ENCODE measurements at regions not wholly inside any gene's neighbourhood (a gene's known extent, or its start where the extent isn't known, plus 50 kb on each side); places are given as distances from the start of the nearest gene placed in this dataset.

DNA sequence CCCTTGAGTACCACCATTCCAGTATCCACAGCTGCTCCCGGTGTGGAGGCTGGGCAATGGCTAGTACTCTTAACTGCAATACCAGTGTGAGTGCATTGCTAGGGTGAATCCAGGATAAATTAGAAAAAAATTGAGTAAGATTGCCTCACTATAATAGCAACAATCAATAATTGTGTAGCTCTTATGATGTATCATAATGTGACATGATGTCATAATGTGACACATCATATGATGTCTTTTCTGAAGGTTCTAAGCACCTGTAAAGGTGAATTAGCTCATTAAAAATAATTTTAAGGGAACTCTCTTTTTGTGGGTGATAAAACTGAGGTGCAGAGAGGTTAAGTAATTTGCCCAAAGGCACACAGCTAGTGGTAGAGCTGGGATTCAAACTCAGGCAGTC lies 424.4 kb downstream of the HLX start:
- no peak for DNase-seq (ENCODE audit: low spot score)

DNA sequence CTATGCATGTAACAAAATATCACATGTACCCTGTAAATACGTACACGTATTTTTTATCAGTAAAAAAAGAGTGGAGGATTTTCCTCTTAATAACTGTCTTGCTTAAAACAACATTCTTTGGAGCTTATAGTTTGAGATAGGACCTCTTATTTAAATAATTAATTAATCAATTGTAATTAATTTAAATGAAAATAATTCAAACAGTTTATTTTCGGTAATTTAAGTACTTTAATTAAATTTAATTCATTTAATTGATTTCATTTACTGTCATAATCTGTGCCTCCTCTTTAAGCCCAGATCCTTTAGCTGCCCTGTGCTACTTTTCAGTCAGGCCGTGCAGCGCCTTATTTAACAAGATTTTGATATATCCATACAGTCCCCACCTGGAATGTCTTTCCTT lies 427.0 kb downstream of the HLX start:
- no peak for DNase-seq (ENCODE audit: low spot score)

DNA sequence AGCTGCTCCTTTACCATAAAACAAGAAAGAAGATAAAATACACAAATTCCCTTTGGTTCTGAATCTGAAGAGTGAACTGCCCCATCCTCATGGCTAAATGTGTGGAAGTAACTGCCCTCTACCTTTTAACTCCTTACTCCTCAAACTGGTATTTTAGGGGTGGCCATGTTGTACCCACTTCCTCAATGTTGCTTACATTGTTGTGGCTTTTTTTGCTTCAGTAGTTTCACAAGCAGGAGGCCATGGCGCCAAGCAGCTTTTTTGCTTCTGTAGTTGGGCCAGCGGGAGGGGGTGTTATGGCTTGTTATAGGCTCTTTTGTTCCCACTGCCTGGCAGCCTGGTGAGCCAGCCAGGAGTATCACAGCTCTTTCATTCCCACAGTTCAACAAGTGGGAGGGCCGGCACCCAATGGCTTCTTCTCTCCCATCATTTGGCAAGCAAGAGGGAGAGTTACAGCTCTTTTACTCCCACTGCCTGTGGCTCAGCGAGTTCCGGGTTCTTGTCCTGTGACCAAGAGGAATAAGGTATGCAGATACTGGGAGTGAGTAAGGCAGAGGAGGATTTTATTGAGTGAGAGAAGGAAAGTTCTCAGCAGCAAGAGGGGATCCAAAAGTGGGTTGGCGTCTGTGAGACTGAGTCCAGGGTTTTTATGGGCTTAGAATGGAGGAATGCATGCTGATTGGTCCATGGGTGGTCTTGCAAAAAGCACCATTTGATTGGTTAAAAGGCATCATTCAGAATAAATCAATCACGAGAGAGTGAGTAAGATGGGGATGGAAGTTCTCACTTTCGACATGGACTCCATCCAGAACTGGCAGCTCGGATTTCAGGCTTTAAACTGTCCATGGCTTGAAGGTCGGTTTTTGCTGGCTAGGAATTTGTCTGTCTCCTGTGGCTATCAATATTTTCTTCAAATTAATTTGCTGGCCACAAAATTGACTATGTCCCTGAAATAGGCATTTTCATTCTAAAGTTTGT lies 429.6 kb downstream of the HLX start:
- no peak for DNase-seq (ENCODE audit: low spot score)

DNA sequence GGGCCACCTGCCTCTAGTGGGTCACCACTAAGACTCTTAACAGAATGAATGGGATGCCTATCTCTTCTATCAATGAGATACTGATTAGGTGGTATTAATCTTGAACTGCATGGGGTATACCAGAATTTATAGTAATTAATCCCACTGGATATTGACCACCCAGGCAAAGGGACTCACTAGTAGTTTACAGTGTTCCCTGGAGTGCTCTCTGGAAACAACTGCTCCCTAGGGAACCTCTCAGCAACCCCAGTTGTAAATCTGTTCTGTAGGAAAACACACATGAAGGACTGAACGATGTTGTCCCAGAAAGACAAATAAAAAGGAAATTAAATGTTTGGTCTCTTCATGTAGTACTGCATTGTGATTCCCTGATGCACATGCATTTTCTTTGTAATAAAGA lies 430.5 kb downstream of the HLX start:
- DNase-seq (ENCODE audit: low spot score) = no peak

DNA sequence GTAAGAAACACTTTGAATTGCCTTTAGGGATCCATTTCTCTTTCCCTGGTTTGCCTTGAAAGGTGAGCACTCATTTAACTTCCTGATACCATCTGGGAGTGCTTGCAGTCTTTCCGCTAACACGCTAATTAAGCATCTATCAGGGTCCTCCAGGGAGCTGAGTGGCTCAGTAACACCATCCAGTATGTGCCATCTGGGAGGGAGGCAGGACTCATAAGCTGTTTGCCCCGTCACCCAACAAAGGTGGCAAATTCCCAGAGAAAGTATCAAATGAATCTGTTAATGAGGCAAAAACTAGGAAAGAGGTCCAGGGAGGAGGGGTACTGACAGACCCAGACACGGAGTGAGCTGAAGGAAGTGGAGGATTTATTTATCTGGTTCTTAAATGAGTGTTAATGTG lies 430.9 kb downstream of the HLX start:
- DNase-seq (ENCODE audit: low spot score) = no peak

DNA sequence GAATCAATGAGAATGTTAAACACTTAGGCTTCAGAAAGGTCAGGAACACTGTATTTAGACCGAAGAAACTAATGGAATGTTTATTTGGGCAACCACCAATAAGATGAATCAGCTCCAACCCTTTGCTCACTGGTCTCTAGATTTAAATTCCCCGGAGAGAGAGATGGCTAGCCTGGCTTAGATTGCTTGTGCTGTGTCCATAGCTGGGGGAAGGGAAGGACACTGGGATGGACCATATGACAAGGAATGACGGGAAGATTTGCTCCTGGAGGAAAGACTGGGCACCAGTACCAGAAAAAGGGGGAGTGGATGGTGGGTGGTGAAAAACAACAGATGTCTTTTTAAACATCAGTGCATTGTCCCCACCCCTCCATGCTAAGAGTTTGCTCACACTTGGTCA lies 426.6 kb downstream of the DUSP10 start:
- no peak for DNase-seq (ENCODE audit: low spot score)

DNA sequence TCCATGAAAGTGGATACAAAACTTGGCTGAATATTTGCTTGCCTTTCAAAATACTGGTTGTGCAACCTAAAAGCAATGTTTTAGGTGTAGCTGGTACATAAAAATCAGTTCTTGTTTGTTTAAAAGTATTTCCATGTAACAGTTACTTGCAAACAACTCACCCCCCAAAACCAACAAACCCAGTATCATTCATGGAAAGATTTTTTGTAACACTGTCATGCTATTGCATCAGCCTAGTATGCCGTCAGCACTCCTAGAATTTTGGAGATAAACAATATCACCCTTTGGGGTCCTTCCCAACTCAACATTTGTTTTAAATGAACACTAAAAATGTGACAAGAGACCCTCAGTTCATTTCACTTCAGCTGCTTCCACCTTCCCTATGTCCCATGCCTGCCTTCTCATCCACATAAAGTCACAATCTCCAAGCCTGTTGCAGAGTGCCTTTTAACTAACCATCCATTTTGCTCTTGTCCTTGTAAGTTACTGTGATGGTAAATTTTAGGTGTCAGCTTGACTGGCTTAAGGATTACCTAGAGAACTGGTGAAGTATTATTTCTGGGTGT lies 425.3 kb downstream of the DUSP10 start:
- DNase-seq (ENCODE audit: low spot score) = no peak

DNA sequence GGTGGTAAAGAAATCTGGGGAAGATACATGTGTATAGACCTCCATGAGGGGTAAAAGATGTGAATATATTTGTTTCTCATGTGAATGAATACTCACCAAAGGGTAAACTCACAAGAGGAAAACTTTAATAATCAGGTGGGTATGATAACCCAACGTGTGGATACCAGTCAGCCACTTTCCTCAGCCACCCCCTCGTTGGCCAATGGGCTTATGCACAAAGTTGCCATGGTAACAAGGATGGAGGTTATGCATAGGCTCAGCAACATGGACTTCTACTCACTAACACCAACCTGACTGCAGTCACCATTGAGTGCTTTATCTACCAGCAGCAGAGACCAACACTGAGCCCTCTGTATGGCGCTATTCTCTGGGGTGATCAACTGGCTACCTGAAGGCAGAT lies 424.4 kb downstream of the DUSP10 start:
- DNase-seq (ENCODE audit: low spot score) = no peak

DNA sequence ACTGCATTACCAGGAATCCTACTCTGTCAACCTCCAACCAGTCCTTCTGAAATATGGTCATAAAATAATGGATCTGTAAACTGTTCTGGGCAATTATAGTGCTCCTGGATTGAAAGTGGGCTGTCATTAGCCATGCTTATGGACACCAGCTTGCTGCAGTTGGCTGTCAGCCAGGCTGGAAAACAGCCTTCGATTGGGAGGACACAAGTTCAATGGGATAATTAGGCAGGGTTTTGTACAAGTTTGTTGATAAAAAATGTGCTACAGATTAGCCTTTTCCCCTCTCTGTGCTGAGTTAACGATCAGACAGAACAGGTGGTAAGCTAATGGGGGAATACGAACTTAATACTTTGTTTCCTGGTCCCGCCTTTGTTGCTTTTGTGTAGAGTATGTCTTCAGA lies 413.9 kb downstream of the DUSP10 start:
- no peak for DNase-seq (ENCODE audit: low spot score)

DNA sequence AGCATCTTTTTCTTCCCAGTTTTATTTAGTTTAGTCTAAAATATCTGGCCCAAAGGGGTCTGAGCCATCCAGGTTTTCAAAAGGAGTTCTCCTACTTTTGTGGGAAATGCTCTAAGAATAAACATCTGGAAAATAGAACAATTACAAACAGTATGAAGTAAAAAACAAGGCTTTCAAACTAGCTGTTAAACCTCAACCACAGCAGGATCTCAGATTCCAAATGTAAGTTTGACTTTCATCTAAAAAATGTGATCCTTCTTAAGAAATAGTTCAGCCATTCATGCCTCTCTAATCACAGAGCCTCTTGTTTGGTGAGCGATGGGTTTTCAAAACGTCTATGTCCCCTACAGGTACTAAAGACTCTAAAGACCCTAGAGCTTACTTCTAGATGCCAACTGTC lies 413.5 kb downstream of the DUSP10 start:
- DNase-seq (ENCODE audit: low spot score) = no peak

DNA sequence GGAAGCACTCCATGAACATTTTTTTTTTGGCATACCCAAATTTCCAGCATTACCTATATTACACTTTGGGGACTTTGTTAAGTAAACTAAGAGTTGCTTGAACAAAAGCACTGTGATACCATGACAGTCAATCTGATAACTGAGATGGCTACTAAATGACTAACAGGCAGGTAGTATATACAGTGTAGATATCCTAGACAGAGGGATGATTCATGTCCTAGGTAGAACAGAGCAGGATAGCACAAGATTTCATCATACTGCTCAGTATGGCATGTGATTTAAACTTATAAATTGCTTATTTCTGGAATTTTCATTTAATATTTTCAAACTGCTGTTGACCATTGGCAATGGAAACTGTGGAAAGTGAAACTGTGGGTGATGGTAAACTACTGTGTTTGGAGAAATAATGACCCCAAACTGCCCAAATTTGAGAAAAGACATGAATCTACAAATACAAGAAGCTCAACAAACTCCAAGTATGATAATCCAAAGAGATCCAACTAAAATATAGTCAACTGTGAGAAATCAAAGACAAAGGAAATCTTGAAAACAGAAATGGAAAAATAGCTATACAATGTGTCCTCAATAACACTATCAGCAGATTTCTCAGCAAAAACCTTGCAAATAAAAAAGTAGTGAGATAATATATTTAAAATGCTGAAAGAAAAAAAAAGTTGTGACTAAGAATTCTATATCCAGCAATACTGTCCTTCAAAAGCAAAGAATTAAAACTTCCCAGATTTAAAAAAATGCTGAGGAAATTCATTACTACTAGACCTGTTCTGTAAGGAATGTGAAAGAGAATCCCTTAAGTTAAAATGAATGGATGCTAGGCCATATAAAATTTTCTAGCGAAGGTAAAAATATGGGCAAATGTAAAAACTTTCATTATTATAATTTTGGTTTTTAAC lies 410.4 kb downstream of the DUSP10 start:
- no peak for DNase-seq (ENCODE audit: low spot score)

DNA sequence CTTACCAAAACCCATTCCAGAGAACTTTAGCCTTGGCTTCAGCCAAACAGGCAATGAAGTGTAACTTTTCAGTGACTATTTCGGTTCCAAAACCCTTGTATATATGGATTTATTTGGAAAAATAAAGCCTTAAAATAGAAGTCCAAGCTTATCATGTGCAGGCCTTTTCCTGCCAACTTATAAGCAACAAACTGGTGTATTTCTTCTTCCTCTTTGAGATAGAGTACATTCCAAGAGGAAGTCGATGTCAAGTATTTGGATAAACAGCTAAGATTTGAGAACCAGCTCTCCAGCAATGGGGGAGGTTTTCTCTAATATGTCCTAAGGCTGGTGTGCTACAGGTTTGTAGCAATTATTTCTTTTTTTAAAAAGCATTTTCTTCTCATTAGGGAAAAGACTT lies 407.8 kb downstream of the DUSP10 start:
- DNase-seq (ENCODE audit: low spot score) = no peak

DNA sequence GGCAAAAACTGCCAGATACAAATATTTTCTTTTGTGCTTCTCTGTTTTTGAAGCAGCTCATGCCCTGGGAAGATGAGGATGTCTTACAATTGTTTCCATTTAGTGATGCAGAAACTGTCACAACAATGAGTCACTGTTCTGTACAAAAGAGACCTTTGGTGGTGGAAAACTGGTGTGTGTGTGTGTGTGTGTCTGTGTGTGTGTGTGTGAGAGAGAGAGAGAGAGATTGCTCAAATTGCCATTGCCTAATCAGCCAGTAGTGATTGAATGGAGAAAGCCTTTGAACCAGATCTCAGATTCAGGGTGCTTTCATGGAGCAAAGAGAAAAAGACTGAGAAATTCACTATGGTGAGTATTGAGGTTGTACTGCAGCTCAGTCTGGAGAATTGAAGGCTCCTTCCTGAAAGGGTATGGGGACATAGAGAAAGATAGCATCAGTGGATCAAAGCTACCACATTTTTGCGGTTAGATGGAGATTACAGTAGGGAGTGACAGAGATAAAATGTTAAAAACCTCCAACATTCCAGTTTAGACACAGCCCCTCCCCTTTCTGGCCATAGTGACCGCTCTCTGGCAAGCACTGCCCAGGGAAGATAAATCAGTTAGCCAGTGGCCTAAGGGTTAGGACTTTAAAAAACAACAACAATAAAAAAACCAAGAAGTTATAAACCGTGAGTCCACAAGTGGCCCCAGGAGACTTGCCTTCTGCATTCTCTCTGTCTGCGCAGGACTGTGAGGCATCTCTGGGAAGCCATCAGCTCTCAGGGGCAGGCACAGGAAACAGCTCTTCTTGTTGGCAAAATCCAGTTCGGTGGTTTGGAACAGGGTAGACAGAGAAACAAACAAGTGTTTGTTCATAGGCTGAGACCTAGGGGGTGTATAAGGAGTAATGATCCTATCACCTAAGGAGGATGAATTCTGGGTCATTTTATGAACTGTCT lies 406.5 kb downstream of the DUSP10 start:
- no peak for DNase-seq (ENCODE audit: low spot score)

DNA sequence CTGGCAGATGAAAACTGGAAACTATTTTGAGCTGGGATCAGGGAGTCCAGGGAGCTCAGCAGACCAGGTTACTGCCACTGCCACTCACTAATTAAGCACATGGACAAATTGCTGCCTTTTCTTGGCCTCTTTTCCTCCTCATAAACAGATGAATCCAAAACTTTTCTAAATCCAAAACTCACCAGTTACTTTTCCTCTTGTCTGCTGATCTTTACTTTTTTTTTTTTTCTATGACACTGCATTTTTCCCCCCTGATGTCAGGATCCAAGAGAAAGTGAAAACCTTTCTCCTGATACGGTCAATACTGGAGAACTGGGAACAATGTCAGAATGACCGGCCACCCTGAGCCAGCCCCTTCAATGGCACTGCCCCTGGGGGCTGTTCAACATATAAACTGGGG lies 405.8 kb downstream of the DUSP10 start:
- DNase-seq (ENCODE audit: low spot score) = no peak

DNA sequence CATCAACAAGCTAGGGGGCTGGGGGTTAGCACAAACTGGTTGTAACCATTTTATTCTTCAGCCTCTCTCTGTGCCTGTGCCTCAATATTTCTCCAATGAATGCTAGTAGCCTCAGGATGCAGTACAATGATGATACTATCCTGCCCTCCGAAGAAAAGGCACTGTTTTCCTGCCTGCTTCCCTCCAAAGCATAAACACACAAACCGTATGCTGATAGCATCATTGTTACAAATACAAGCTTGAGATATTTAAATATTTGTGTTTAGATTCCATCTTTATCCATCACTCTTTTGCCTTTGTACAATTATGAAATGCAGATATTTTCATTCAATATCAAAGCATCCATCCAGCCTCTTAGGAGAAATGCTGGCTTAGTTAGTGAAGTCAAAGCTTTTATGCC lies 404.8 kb downstream of the DUSP10 start:
- no peak for DNase-seq (ENCODE audit: low spot score)

DNA sequence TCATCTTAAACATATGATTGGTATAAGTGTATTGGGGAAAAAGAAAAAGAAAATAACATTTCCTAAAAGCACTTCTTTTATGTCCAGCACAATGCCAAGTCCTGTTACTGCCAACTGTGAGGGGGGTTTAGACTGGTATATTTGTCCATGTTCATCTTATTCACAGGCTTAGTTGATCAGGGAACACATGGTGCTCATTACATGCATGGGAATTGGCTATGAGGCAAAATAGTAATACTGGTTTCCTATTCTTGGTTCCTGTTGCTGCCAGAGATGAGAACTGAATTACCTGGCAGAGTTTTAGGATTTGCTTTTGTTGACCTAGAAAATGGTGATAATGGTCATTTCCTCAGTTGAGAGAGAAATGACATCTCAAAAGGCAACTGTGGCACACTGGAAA lies 398.8 kb downstream of the DUSP10 start:
- DNase-seq (ENCODE audit: low spot score) = no peak

DNA sequence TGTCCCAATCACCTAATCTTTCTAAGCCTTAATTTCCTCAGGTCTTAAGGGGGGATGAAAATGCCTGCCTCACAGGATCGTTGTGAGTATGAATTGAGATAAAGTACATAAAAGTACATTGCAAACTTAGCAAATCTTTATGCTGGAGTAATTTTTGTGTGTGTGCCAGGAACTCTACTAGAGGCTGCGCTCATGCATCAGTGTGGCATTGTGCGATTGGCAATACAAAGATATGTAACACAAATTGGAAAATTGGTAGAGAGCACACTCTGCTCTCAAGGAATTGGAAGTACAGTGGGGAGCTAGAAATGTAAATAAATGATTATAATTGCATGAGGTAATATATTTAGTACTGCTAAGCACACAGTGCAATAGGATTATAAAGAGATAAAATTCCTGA lies 398.3 kb downstream of the DUSP10 start:
- DNase-seq (ENCODE audit: low spot score) = no peak

DNA sequence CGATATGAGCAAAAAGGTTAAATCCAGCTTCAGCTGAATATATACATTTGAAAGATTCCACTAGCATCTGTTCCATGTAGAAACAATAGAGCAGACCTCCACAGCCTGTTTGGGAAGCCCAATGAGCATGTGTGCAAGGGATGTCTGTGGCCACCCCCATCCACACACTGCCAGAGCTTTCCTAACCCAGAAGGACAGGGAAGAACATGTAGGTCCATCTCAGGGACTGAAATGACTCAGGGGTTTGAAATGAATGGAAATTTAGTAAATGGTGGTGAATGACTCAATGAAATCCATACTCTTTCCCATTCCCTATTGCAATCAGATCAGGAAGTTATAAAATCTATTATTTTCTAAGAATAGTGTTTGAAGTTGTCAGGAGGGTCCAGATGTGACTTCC lies 397.2 kb downstream of the DUSP10 start:
- DNase-seq (ENCODE audit: low spot score) = no peak

DNA sequence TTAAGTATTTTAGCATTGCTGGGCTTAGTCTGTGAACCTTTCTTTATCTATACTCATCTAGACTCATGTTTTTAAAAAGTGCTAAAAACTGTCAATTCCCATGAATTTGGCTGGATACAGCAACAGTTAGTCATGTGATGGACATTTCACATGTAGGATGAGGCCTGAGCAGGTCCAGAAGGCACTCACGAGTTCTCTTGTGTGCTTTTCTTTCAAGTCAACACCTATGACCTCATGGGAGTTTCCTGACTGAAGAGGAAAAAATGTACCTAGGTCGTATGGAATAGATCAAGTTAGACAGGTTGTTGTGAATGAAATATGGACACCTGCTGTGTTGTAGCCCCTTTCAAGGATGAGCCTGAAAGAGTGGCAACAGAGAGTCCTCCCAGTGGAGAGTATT lies 394.2 kb downstream of the DUSP10 start:
- DNase-seq (ENCODE audit: low spot score) = no peak

DNA sequence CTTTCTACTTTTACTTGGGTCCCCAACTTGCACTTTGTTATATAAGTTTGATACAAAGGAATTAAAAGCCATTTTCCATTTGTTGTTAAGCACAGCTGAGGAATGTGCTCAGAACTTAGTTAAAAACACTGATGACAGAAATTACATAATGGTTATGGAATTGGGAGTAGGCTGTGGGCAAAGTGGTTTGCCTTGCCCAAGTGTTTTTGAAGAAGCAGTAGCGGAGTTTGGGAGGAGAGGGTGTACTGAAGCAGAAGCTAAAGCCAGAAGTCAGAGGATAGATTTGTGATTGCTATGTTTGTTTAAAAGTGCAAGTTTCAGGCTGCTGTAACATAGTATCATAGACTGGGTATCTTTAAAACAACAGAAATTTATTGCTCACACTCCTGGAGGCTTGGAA lies 391.8 kb downstream of the DUSP10 start:
- no peak for DNase-seq (ENCODE audit: low spot score)

DNA sequence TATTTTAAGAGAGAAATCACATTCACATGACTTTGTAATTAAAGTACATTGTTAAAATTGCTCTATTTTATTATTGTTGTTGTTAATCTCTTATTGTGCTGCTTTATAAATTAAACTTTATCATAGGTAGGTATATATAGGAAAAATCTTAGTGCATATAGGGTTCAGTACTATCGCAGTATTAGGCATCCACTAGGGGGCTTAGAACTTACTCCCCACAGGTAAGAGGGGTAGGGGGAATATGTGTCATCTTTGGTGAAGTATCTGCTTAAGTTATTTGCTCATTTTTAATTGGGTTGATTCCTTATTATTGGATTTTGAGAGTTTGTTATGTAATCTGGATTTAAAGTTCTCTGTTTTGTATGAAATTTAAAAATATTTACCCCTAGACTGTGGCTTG lies 385.2 kb downstream of the DUSP10 start:
- peak; percentile 7 for DNase-seq (ENCODE audit: low spot score)

DNA sequence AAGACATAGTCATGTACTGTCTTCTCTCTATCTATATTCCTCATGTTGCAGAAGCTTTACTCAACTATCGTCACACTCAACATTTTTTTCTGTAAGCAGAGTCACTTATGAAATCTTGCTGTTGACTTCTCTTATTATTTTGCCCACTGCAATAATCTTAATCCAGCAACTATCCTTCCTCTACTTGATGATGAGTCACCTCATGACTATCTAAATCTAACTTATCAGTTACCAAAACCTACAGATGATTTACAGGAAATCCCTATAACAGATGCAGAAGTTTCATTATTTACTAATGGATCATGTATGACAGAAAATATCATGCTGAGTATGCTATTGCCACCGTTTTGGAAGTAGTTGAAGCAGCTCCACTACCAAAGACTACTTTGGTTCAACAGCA lies 378.9 kb downstream of the DUSP10 start:
- DNase-seq (ENCODE audit: low spot score) = no peak
